ENCODE measurements at regions not wholly inside any gene's neighbourhood (a gene's known extent, or its start where the extent isn't known, plus 50 kb on each side); places are given as distances from the start of the nearest gene placed in this dataset.

- H4K20me1 ChIP-seq (replicated peaks; ENCODE audit: insufficient read depth) = no peaks in the 10 kb centered on the region
- no peak overlapping the region for H3K4me3 ChIP-seq
- 0 out of 2 replicates have a peak, but pooled peaks cover 4% of the 10 kb centered on the region for H3K9me2 ChIP-seq (ENCODE audit: insufficient read depth)
- H3K36me3 ChIP-seq (ENCODE audit: insufficient read depth) = no peaks in the 10 kb centered on the region
- no peaks in the 10 kb centered on the region for H3K79me2 ChIP-seq (replicated peaks; ENCODE audit: insufficient read depth)
- no peak overlapping the region for H3K4me2 ChIP-seq
- no peaks in the 10 kb centered on the region for H3F3A ChIP-seq (replicated peaks; ENCODE audit: low read depth)
- peaks cover 3% of the 10 kb centered on the region; the same call in 1 of the 3 replicates for H3K9me3 Mint-ChIP-seq
- H3K36me3 Mint-ChIP-seq (ENCODE audit: low read depth) = no peaks in the 10 kb centered on the region
- no peaks in the 10 kb centered on the region for H3K27me3 Mint-ChIP-seq (ENCODE audit: insufficient read depth, low read depth, poor library complexity)
- DNase-seq (ENCODE audit: low spot score) (peak; percentile 29), ATAC-seq (no peak)
- no peak overlapping the region for H3K27ac ChIP-seq (ENCODE audit: low read depth)
- no peaks in the 10 kb centered on the region for H3K4me1 Mint-ChIP-seq
- no peak overlapping the region for H3K27ac Mint-ChIP-seq
- no peaks in the 10 kb centered on the region for H3K4me1 ChIP-seq (ENCODE audit: insufficient read depth)
- no peak overlapping the region for H3K4me3 Mint-ChIP-seq
- 0 out of 2 replicates have a peak overlapping the region, but pooled peaks have one; percentile 33 for H2AFZ ChIP-seq
- H3K27me3 ChIP-seq (ENCODE audit: insufficient read depth) = no peaks in the 10 kb centered on the region
- TF ChIP-seq ZNF114 (CRISPR knock-in tag; IDR thresholded peaks at IDR 0.05) (no peak), CREB1 (CRISPR knock-in tag; IDR thresholded peaks at IDR 0.05; ENCODE audit: low read depth) (no peak), STAT1 (IDR thresholded peaks at IDR 0.05; ENCODE audit: unreplicated experiment) (no peak), POLR2AphosphoS5 (IDR thresholded peaks at IDR 0.05; ENCODE audit: low read depth) (no peak), JUNB (IDR thresholded peaks at IDR 0.05; ENCODE audit: unreplicated experiment) (no peak), EZH2phosphoT487 (IDR thresholded peaks at IDR 0.05; ENCODE audit: unreplicated experiment) (no peak)
- TF ChIP-seq, protein P1, sequence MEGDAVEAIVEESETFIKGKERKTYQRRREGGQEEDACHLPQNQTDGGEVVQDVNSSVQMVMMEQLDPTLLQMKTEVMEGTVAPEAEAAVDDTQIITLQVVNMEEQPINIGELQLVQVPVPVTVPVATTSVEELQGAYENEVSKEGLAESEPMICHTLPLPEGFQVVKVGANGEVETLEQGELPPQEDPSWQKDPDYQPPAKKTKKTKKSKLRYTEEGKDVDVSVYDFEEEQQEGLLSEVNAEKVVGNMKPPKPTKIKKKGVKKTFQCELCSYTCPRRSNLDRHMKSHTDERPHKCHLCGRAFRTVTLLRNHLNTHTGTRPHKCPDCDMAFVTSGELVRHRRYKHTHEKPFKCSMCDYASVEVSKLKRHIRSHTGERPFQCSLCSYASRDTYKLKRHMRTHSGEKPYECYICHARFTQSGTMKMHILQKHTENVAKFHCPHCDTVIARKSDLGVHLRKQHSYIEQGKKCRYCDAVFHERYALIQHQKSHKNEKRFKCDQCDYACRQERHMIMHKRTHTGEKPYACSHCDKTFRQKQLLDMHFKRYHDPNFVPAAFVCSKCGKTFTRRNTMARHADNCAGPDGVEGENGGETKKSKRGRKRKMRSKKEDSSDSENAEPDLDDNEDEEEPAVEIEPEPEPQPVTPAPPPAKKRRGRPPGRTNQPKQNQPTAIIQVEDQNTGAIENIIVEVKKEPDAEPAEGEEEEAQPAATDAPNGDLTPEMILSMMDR (conservative IDR thresholded peaks at IDR 0.05; ENCODE audit: low read depth in 2 of 2) = peak; percentile 13 to 49; a peak in 2 of 4 replicates
- TF ChIP-seq, protein P2, sequence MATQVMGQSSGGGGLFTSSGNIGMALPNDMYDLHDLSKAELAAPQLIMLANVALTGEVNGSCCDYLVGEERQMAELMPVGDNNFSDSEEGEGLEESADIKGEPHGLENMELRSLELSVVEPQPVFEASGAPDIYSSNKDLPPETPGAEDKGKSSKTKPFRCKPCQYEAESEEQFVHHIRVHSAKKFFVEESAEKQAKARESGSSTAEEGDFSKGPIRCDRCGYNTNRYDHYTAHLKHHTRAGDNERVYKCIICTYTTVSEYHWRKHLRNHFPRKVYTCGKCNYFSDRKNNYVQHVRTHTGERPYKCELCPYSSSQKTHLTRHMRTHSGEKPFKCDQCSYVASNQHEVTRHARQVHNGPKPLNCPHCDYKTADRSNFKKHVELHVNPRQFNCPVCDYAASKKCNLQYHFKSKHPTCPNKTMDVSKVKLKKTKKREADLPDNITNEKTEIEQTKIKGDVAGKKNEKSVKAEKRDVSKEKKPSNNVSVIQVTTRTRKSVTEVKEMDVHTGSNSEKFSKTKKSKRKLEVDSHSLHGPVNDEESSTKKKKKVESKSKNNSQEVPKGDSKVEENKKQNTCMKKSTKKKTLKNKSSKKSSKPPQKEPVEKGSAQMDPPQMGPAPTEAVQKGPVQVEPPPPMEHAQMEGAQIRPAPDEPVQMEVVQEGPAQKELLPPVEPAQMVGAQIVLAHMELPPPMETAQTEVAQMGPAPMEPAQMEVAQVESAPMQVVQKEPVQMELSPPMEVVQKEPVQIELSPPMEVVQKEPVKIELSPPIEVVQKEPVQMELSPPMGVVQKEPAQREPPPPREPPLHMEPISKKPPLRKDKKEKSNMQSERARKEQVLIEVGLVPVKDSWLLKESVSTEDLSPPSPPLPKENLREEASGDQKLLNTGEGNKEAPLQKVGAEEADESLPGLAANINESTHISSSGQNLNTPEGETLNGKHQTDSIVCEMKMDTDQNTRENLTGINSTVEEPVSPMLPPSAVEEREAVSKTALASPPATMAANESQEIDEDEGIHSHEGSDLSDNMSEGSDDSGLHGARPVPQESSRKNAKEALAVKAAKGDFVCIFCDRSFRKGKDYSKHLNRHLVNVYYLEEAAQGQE (IDR thresholded peaks at IDR 0.05; ENCODE audit: unreplicated experiment) = no peak
Measured at GRCh38 chr4:29927895-29928294, 792.3 kb upstream of the PCDH7 start.

DNA sequence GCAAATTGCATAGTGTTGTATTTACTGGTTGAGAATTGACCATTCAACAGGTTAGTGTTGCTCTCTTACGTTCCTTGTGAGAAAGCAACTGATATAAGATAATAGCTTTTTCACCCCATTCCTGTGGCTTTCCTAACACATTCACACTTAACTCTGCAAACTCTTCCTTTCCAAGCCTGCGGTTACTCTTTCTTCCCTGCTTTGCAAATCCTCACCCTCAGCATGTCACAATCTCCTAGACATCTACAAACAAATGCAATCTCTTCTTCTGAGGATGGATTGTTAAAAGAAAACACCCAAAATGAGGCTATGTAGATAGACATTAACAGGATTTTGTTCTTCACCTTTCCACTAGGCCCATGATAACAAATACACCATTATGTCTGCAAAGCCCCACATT, 771.7 kb upstream of the PCDH7 start:
- Histone ChIP-seq H3K4me2 (no peak overlapping the region), H3F3A (replicated peaks; ENCODE audit: low read depth) (no peaks in the 10 kb centered on the region), H4K20me1 (replicated peaks; ENCODE audit: insufficient read depth) (no peaks in the 10 kb centered on the region), H2AFZ (no peak overlapping the region), H3K4me1 (ENCODE audit: insufficient read depth) (no peaks in the 10 kb centered on the region; the same call in 1 of the 2 replicates), H3K9me2 (ENCODE audit: insufficient read depth) (no peaks in the 10 kb centered on the region), H3K27ac (ENCODE audit: low read depth) (no peak overlapping the region), H3K4me3 (no peak overlapping the region), H3K36me3 (ENCODE audit: insufficient read depth) (no peaks in the 10 kb centered on the region), H3K79me2 (replicated peaks; ENCODE audit: insufficient read depth) (no peaks in the 10 kb centered on the region), H3K27me3 (ENCODE audit: insufficient read depth) (no peaks in the 10 kb centered on the region)
- no peak for DNase-seq (ENCODE audit: low spot score)
- H3K9me3 Mint-ChIP-seq = peaks cover 9% of the 10 kb centered on the region
- peaks cover 5% of the 10 kb centered on the region; the same call in 2 of the 3 replicates for H3K36me3 Mint-ChIP-seq (ENCODE audit: low read depth)
- no peak overlapping the region for H3K4me3 Mint-ChIP-seq
- H3K27me3 Mint-ChIP-seq (ENCODE audit: insufficient read depth, low read depth, poor library complexity) = no peaks in the 10 kb centered on the region
- no peak for ATAC-seq
- H3K27ac Mint-ChIP-seq = no peak overlapping the region
- peaks cover 3% of the 10 kb centered on the region; the same call in 1 of the 3 replicates for H3K4me1 Mint-ChIP-seq
- no peak for TF ChIP-seq CREB1 (CRISPR knock-in tag; IDR thresholded peaks at IDR 0.05; ENCODE audit: low read depth)
- TF ChIP-seq, protein P3, sequence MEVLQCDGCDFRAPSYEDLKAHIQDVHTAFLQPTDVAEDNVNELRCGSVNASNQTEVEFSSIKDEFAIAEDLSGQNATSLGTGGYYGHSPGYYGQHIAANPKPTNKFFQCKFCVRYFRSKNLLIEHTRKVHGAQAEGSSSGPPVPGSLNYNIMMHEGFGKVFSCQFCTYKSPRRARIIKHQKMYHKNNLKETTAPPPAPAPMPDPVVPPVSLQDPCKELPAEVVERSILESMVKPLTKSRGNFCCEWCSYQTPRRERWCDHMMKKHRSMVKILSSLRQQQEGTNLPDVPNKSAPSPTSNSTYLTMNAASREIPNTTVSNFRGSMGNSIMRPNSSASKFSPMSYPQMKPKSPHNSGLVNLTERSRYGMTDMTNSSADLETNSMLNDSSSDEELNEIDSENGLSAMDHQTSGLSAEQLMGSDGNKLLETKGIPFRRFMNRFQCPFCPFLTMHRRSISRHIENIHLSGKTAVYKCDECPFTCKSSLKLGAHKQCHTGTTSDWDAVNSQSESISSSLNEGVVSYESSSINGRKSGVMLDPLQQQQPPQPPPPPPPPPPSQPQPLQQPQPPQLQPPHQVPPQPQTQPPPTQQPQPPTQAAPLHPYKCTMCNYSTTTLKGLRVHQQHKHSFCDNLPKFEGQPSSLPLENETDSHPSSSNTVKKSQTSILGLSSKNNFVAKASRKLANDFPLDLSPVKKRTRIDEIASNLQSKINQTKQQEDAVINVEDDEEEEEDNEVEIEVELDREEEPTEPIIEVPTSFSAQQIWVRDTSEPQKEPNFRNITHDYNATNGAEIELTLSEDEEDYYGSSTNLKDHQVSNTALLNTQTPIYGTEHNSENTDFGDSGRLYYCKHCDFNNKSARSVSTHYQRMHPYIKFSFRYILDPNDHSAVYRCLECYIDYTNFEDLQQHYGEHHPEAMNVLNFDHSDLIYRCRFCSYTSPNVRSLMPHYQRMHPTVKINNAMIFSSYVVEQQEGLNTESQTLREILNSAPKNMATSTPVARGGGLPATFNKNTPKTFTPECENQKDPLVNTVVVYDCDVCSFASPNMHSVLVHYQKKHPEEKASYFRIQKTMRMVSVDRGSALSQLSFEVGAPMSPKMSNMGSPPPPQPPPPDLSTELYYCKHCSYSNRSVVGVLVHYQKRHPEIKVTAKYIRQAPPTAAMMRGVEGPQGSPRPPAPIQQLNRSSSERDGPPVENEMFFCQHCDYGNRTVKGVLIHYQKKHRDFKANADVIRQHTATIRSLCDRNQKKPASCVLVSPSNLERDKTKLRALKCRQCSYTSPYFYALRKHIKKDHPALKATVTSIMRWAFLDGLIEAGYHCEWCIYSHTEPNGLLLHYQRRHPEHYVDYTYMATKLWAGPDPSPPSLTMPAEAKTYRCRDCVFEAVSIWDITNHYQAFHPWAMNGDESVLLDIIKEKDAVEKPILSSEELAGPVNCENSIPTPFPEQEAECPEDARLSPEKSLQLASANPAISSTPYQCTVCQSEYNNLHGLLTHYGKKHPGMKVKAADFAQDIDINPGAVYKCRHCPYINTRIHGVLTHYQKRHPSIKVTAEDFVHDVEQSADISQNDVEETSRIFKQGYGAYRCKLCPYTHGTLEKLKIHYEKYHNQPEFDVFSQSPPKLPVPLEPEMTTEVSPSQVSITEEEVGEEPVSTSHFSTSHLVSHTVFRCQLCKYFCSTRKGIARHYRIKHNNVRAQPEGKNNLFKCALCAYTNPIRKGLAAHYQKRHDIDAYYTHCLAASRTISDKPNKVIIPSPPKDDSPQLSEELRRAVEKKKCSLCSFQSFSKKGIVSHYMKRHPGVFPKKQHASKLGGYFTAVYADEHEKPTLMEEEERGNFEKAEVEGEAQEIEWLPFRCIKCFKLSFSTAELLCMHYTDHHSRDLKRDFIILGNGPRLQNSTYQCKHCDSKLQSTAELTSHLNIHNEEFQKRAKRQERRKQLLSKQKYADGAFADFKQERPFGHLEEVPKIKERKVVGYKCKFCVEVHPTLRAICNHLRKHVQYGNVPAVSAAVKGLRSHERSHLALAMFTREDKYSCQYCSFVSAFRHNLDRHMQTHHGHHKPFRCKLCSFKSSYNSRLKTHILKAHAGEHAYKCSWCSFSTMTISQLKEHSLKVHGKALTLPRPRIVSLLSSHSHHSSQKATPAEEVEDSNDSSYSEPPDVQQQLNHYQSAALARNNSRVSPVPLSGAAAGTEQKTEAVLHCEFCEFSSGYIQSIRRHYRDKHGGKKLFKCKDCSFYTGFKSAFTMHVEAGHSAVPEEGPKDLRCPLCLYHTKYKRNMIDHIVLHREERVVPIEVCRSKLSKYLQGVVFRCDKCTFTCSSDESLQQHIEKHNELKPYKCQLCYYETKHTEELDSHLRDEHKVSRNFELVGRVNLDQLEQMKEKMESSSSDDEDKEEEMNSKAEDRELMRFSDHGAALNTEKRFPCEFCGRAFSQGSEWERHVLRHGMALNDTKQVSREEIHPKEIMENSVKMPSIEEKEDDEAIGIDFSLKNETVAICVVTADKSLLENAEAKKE (CRISPR knock-in tag; IDR thresholded peaks at IDR 0.05) = no peak
- TF ChIP-seq ZNF331 (CRISPR knock-in tag; IDR thresholded peaks at IDR 0.05; ENCODE audit: low read depth) = no peak
